Astrocyte of the spinal cord (primary cell): ENCODE measurements at regions not wholly inside any gene's neighbourhood (a gene's known extent, or its start where the extent isn't known, plus 50 kb on each side); places are given as distances from the start of the nearest gene placed in this dataset.

Experiments
- DNase-seq: peaks from one replicate; pipeline ENCODE4 v3.0.0; 2011; ENCODE audit warnings: low read depth, low spot score
- H3K4me3 ChIP-seq: 2 replicates; pipeline ENCODE4 v1.5.1; 2011; ENCODE audit warnings: low read depth, mild to moderate bottlenecking, low read length, moderate library complexity
- CTCF ChIP-seq: IDR thresholded peaks from 2 replicates; pipeline ENCODE4 v1.5.1; 2012; ENCODE audit warnings: low read depth, mild to moderate bottlenecking, low read length, inconsistent platforms
- in situ Hi-C: cut with HindIII; loops from 2 replicates; pipeline ENCODE4 v1.10.0; 2017; ENCODE audit warnings: low sequenced_read_pairs

GRCh38 chr3:20350449-20350848 lies 164.4 kb upstream of the SGO1 start:
- in situ Hi-C loops = no loop called here
- TF ChIP-seq CTCF = no peak
- no peak overlapping the region for H3K4me3 ChIP-seq
- DNase-seq = no peak

- no peak overlapping the region for H3K4me3 ChIP-seq
- in situ Hi-C loops = no loop called here
- no peak for DNase-seq
- TF ChIP-seq CTCF = no peak
Observed at GRCh38 chr3:20346916-20347315, 160.9 kb upstream of the SGO1 start.

GRCh38 chr3:20346369-20346768 lies 160.4 kb upstream of the SGO1 start:
- no peak overlapping the region for H3K4me3 ChIP-seq
- in situ Hi-C loops = no loop called here
- no peak for DNase-seq
- no peak for TF ChIP-seq CTCF

- no peak overlapping the region for H3K4me3 ChIP-seq
- in situ Hi-C loops = no loop called here
- TF ChIP-seq CTCF = no peak
- DNase-seq = no peak
Observed at GRCh38 chr3:20344400-20344959, 158.5 kb upstream of the SGO1 start.

- TF ChIP-seq CTCF = no peak
- H3K4me3 ChIP-seq = no peak overlapping the region
- in situ Hi-C loops = no loop called here
- DNase-seq = no peak
Observed at GRCh38 chr3:20343790-20344189, 157.8 kb upstream of the SGO1 start.

GRCh38 chr3:20340324-20340928 lies 154.4 kb upstream of the SGO1 start:
- TF ChIP-seq CTCF = peak; percentile 91
- in situ Hi-C loops = no loop called here
- DNase-seq = peak; percentile 81
- no peak overlapping the region for H3K4me3 ChIP-seq

- no peak for DNase-seq
- no peak for TF ChIP-seq CTCF
- H3K4me3 ChIP-seq = no peak overlapping the region
- in situ Hi-C loops = no loop called here
Observed at GRCh38 chr3:20336572-20336971, 150.6 kb upstream of the SGO1 start.
